Anterior cingulate cortex (tissue), 58 donors: ENCODE measurements at regions not wholly inside any gene's neighbourhood (a gene's known extent, or its start where the extent isn't known, plus 50 kb on each side); places are given as distances from the start of the nearest gene placed in this dataset.
"Not testable (repeated sequence)": the region's sequence is repeated elsewhere in the genome, so short reads cannot be mapped to it uniquely, and the experiment has no call there.

Experiments used
- DNase-seq, 58 donors: peaks; one replicate each; lab custom pipeline; 2025; lab: John Stamatoyannopoulos, UW

DNA sequence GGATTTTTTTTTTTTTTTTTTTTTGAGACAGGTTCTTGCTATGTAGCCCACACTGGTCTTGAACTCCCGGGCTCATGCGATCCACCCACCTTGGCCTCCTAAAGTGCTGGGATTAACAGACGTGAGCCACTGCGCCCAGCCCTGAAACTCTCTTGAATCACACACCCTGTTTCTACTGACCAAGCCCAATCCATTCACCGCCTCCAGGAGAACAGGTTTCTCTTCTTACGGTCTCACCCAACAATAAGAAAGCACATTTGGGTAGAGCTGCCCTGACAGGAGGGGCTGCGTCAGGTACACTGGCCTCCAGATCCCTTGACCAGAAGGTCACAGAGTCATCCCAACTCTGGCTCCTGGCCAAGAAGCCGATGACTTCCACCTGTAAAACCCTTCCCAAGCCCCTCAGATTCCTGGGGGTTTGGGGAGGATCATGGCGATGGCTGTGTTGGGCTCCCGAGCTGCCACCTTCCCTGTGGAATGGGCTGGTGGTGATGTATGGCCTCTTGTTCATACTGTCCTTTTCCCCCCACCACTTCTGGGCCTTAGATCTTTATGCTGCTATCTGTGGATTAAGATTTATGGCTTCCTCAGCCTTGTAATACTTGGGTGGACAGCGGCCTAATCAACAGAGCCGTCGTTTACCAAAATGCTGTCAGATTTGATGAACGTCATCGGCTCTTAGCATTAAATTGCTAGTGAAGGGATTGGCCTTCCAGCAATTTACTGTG lies 89.1 kb downstream of the KATNIP start:
- DNase-seq, result no peak

DNA sequence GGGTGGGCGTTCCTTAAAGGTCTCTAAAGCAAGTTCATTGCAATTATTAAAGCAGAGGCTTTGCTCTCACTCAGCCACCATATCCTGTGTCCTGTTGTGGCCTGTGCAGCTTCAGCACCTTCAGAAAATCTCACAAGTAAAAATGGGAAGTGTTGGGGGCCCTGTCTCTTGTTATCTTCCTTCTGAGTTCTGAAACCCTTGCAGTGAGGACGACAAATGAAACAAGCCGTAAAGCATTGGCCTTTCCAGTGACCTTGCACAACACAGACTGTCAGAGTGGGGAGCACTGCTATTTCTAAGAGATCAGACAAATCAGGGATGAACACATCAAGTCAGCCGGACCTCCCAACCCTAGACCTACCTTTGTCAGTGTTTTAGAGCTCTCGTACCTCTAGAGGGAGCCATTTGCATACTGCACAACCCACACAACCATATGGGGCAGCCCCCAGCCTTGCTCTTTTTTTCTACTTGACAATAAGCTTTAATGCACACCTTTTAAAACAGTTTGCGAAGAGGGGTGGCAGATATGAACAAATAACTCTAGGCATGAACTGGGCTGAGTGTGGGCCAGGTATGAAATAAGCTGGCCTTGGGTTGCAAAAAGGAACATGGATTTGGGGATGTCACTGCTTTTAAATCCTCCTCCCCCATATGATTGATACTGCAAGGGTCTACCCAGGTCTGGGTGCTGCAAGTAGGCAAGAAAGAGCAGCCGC lies 89.8 kb downstream of the KATNIP start:
- peak in 36 of 58 donors; percentile 2 to 67 (median 23) for DNase-seq

DNA sequence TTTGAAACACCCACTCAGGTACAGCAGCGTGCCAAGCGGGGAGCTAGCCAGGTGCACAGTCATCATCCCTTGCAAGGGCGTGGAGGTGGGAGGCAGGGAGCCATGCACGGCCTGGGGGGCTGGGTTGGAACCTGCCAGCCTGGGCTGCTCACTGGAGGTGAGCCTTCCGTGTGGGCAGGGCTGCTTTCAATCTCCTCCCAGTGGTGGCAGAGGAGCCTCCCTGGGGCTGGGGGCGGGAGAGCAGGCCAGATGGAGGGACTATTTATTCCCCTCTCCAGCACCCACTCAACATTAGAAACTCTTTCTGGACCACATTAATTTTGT lies 90.3 kb downstream of the KATNIP start:
- DNase-seq, result peak in 23 of 58 donors; percentile 5 to 67 (median 27)

DNA sequence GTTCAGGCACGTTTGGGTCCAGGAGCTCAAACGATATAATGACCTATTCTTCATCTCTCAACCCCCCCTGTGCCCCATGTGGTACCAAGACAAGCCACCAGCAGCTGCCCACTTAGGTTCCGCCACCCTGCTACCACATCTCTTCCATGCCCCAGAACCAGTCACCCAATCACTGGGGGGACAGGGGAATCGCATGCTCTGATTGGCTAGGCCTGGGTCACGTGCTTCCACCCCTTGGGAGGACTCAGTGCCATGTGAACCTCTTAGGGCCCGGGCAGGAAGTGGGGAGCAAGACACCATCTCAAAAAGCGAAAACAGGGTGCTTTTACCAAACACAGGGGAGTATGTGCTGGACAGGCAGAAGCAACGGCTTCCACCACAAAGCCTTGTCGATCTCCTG lies 91.3 kb downstream of the KATNIP start:
- DNase-seq, result no peak

DNA sequence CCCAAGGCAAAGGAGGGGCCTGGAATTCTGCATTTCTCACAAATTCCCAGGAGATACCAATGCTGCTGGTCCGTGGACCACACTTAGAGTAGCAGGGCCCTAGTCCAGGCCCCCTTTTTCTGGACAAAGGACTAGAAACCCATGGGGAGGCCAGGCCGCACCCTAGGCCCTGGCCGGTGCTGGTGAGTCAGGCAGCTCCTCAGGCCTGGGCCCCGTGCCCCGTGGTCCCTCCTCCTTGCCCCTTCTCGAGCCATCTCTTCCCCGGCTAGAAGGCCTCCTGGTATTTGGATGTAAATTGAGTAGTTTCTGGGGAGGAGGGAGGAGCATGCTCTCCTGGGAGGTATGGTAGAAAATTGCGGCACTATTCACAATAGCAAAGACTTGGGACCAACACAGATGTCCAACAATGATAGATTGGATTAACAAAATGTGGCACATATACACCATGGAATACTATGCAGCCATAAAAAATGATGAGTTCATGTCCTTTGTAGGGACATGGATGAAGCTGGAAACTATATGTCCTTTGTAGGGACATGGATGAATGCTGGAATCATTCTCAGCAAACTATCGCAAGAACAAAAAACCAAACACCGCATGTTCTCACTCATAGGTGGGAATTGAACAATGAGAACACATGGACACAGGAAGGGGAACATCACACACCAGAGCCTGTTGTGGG lies 91.9 kb downstream of the KATNIP start:
- DNase-seq, result not testable (repeated sequence)

DNA sequence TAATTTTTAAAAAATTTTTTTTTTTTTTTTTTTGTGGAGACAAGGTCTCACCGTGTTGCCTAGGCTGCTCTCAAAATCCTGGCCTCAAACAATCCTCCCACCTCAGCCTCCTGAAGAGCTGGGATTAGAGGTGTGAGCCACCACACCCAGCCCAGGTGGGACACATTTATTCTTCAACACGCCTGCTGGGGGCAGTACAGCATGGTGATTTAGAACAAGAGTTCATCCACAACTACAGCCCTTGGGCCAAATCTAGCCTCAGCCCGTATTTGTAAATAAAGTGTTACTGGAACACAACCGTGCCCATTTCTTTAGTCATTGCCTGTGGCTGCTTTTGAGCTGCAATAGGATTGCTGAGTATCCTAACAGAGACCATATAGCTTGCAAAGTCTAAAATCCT lies 92.8 kb downstream of the KATNIP start:
- DNase-seq, result peak in 1 of 58 donors; percentile 3

DNA sequence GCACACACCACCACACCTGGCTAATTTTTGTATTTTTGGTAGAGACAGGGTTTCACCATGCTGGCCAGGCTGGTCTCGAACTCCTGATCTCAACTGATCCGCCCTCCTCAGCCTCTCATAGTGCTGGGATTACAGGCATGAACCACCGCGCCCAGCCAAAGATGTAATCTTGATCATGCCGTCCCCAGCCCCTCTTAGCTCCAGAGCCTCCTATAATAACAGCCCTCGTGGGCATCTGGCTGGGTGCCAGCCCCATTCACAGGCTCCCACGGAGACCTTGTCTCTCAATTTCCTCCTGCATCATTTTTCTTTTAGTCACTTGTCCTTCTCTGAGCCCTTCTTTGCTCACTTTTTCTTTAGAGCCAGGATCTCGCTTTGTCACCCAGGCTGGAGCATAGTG lies 94.2 kb downstream of the KATNIP start:
- no peak for DNase-seq

DNA sequence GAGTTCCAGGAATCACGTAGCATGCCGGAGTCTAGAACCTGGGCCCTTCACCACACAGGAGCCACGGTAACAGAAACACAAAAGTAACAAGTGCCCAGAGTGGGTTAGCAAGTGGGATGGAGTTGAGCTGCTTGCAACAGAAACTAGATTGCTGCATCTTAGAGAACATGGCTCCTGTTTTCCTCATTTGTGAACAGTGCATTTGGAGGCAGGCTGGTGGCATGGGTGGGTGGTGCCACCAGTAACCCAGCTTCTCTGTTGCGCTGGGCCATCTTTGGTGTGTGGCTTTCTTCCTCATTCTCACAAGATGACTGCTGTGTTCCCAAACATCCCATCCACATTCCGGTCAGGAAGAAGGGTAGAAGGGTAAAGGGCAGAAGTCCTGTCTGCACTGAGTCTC lies 95.5 kb downstream of the KATNIP start:
- DNase-seq, result no peak

DNA sequence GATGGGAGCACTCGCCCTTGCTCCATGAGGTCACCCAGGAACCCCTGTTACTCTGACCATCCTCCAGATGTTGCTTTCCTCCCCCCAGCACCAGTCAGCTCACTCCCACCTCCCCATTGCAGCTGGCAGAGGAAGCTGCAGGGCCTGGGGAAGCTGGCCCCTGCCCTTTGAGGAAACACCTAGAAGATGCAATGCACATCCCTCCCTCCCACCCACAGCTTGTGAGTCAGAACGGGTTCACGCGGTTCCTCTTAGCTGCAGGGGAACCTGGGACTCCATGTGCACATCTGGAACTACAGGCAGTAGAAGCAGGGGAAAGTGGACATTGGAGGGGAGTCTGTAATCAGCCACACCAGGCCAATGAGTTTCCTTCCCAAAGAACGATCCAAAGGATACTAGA lies 96.9 kb downstream of the KATNIP start:
- DNase-seq, result peak in 1 of 58 donors; percentile 5

DNA sequence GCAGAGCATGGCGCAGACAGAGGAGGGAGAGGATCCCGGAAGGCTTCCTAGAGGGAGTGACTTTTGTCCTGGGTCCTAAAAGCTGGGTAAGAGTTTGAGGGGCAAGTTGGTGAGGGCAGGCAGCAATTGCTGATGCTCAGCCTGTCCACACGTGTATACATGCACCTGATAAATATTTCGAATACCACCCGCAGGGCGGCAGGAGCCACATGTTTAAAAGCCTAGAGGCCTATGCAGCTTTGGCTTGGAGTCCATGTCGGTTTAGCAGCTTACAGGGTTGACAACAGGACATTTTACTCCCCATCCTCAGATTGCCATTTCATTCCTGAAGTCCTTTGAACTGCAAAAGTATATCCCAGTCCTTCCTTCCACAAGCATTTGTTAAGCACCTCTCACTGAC lies 99.1 kb downstream of the KATNIP start:
- no peak for DNase-seq

DNA sequence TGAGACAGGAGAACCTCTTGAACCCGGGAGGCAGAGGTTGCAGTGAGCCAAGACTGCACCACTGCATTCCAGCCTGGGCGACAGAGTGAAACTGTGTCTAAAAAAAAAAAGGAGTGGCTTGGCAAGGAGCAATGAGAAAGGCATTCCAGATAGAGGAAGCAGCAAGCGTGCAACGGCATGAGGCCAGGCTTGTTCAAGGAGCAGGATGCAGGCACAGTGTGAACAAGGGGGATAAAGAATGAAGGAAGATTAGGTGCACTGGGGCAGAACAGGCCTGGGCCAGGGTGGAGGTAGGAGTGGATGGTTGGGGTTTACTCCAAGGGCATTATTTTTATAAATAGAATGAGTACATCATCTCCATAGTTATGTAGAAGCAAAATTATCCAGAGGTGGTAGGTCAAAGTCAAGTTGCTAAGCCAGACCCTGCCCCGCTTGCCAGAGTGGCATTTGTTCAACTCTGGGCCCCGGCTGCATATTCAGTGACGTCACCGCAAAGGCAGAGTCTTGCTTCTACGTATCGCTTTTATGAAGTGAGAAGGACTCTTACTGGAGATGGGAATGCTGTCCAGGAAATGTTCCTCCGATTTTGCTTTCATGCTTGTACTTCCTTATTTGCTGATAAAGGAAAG lies 100.2 kb downstream of the KATNIP start:
- no peak for DNase-seq

DNA sequence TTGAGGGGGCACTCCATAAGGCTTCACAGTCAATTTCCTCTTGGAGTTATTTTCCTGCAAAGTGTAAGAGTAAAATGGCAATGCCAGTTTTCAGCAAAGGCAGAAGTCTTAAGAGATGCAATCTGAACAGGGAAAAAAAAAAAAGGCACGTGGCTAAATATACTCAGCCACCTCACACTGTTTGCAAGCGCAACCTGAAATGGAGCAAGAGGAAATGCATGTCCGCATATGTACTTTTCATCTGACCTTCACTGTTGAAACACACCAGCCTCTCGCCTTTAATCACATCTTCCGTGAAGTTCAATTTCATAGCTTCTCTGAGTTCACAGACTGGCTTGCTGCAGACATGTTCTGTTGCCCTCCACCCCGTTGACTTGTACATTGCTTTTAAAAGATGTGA lies 101.4 kb downstream of the KATNIP start:
- DNase-seq, result no peak

DNA sequence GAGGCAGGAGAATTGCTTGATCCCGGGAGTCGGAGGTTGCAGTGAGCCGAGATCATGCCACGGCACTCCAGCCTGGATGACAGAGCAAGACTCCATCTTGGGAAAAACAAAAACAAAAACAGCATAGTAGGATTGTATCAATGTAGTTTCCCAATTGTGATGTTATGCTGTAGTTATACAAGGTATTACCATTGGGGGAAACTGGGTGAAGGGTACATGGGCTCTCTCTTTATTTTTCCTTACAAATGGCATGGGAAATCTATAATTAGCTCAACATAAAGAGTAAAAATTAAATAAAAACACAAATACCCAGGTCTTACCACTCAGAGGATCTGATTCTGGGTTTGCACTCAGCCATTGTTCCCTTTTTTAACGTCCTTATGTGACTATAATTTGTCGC lies 107.9 kb downstream of the KATNIP start:
- DNase-seq, result no peak

DNA sequence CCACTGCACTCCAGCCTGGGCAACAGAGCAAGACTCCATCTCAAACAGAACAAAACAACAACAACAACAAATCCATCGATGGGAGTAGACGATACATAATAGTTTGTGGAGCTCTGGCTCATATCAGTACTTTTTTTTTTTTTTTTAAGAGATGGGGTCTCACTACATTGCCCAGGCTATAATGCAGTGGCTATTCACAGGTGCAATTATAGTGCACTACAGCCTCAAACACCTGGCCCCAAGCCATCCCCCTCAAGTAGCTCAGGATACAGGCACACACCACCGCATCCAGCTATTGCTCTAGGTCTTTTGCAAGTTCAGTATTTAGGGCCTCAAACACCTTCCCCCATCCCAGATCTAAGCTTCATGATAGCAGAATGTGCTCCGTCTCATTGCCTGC lies 110.6 kb downstream of the KATNIP start:
- DNase-seq, result no peak

DNA sequence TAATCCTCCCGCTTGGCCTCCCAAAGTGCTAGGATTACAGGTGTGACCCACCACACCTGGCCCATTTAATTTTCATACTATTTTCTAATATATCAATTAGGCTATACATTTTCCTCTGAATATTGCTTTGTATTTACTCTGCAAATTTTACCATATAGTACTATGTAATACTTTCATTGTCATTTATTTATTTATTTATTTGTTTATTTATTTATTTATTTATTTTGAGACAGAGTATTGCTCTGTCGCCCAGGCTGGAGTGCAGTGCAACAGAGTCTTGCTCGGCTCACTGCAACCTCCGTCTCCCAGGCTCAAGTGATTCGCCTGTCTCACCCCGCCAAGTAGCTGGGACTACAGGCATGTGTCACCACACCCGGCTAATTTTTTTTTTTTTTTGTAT lies 113.3 kb downstream of the KATNIP start:
- DNase-seq, result not testable (repeated sequence)

DNA sequence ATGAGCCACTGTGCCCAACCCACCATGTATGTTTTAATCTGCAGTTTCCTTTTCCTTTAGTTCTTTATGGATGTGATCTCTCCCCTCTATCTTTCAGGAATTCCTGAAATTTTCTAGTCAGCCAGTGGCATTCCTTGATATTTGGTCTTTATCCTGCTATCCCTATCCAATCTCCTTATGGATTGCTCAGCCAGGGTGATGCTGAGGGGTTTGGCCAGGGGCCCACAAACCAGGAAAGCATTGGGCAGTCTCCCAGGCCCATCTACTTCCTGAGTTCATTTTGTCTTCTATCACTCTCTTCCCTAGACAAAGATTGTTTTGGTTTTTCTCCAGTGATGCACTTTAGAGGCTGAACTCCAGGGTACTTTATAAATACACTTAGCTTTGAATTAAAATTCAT lies 115.9 kb downstream of the KATNIP start:
- no peak for DNase-seq

DNA sequence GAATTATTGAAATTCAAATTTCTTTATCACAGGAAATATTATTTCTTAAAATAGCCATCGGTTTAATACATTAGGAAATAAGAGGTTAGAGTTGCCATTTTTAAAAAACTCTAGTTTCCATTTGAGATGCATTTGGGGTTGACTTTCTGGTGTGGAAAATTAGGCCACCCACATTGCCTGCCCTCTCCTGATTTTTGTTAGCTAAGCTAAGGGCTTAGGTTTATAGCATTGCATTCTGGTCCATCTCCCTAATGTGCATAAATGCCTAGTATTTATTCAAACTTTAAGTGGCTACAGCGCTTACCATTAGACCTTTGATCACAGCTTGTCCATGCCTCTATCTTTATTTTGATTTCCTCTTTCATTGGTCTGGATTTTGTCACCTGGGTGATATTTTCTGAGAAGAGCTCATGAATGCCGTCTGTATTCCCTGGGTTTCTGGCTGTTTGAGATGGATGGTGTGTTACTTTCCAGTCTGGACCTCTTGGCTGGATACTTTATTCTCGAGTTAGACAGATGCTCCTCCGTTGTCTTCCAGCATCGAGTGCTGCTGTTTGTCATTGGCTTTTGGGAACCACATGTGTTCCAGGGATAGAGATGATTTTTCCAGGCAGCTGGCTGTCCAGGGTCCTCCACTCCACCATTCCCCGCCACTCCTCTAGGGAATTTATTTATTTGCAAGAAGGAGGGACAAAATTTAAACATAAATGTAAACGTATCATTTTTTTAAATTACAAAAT lies 120.3 kb downstream of the KATNIP start:
- DNase-seq, result no peak

DNA sequence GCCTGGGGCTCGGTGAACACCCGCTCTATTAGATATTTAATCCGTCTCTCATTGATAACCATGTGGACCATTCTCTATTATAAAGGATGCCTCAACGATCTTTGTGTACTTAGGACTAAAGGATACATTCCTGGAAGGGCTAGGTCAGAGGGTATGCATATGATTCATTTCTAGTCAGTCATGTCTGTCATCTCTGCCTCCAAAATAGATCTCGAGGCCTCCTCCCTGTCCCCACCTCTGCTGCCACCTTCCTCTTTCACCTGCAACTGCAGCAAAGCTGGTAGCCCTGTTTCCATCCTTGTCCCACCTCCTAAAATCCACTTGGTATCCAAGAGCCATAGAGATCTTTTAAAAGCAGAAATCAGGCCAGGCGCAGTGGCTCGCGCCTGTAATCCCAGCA lies 121.5 kb downstream of the KATNIP start:
- DNase-seq, result no peak

DNA sequence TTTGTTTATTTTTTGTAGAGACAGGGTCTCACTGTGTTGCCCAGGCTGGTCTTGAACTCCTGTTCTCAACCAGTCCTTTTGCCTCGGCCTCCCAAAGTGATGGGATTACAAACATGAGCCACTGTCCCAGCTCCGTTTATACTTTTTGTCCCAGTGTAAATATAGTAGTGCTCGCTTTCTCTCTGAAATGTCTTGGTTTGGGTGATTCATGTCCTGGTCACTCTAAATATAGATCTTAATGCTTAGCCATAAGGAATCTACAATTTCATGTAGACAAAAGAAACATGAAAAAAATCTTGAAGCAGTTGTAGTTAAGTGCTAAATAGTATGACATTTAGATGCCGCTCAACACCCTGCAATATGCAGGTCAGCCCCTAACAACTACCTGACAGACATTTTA lies 126.9 kb downstream of the KATNIP start:
- DNase-seq, result no peak

DNA sequence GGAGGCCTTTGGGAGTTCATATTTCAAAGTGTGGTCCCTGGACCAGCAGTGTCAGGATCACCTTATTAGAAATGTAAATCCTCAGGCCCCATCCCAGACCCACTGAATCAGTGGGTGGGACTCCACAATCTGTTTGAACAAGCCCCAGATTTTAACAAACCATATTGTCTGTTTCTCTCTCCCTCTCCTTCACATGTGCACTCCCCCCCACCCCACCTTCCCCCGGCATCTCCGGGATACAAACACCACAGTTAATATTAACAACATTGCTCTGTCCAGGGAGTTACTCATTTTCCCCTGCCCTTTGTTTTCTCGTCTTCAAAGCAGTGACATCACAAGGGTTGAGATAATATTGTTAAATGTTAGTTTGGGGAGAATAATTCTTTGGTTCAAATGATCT lies 127.3 kb downstream of the KATNIP start:
- peak in 1 of 58 donors; percentile 6 for DNase-seq

DNA sequence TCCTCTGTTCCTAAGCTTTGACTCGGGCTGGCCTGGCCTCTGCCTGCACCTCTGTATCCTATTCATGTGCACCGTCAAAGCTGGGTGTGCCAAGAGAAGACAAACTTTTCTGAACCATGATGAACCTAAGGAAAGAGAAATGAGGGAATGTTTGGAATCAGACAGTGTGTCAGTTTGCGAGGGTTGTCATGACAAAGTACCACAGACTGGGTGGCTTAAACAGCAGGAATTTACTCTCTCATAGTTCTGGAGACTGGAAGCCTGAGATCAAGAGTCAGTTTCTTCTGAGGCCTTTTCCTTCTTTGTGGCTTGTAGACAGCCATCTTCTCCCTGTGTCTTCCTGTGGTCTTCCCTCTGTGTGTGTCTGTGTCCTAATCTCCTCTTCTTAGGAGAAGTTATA lies 129.0 kb downstream of the KATNIP start:
- DNase-seq, result no peak
